HCT116 (cell line): ENCODE measurements at regions not wholly inside any gene's neighbourhood (a gene's known extent, or its start where the extent isn't known, plus 50 kb on each side); places are given as distances from the start of the nearest gene placed in this dataset.

Experiments
- ATAC-seq: fragments of 200-7000 bp; cut with Tn5 transposase; 2 replicates; pipeline ENCODE4 v1.9.1; 2020; ENCODE audit warnings: mild to moderate bottlenecking, moderate library complexity
- BruUV-seq: library from RNA; stranded (reverse); fragments of 400-500 nt; replicated peaks from 2 replicates; lab custom pipeline; 2021; lab: Mats Ljungman, UMichigan
- CTCF ChIA-PET: fragments of 300-600 bp; sonication (Branson Sonifier 250); formaldehyde crosslinking; loops from one replicate; lab custom pipeline; 2021; ENCODE audit warnings: antibody characterized with exemption; lab: Charles Lee
- POLR2A ChIA-PET: fragments of 300-600, 350-600 bp; sonication (Branson Sonifier 250); formaldehyde crosslinking; loops from one replicate; lab custom pipeline; 2021; ENCODE audit warnings: antibody characterized with exemption; lab: Charles Lee
- RAD21 ChIA-PET, 2 experiments: fragments of 300-600 bp; sonication (Branson Sonifier 250); formaldehyde crosslinking; loops; one replicate each; lab custom pipeline; 2023; ENCODE audit warnings: low total read pairs in 2 of 2; ENCODE audit not compliant: uncharacterized antibody in 2 of 2, unreplicated experiment in 2 of 2, low non-redundant PET in 1 of 2; lab: Charles Lee
- DNase-seq: peaks from one replicate; pipeline ENCODE4 v3.0.0-alpha.2; 2010; ENCODE audit warnings: low read depth, low spot score
- H2AFZ ChIP-seq: fragments of 200-600 bp; shearing (Covaris generic), sonication (generic); 2 replicates; pipeline ENCODE4 v1.6.1; 2017; ENCODE audit warnings: low read depth, mixed run types, mixed read lengths, antibody characterized with exemption, low read length; ENCODE audit not compliant: poor library complexity, severe bottlenecking
- H3K27ac ChIP-seq: 2 replicates; pipeline ENCODE4 v1.5.1; 2012; ENCODE audit warnings: low read depth, low read length
- H3K27me3 ChIP-seq: fragments of 200-600 bp; sonication (generic); 2 replicates; pipeline ENCODE4 v1.6.1; 2016; ENCODE audit warnings: mixed run types, low read length, mixed read lengths; ENCODE audit not compliant: insufficient read depth
- H3K36me3 ChIP-seq, 2 experiments: fragments of 200-500 bp in 1 of 2; fragments of 200-600 bp in 1 of 2; sonication (Bioruptor generic) in 1 of 2; sonication (generic) in 1 of 2; 2 replicates each; pipeline versions ENCODE4 v1.5.1 to v1.6.1; 2014 to 2016; ENCODE audit warnings: low read length in 2 of 2, inconsistent platforms in 1 of 2, mixed read lengths in 1 of 2, mixed run types in 1 of 2; ENCODE audit not compliant: insufficient read depth in 2 of 2, control insufficient read depth in 1 of 2
- H3K4me1 ChIP-seq, 2 experiments: fragments of 200-600 bp in 1 of 2; sonication (generic) in 1 of 2; 2 replicates each; pipeline versions ENCODE4 v1.5.1 to v1.6.1; 2012 to 2017; ENCODE audit warnings: low read length in 2 of 2, inconsistent platforms in 1 of 2, mild to moderate bottlenecking in 1 of 2, mixed read lengths in 1 of 2, mixed run types in 1 of 2, moderate library complexity in 1 of 2; ENCODE audit not compliant: insufficient read depth in 2 of 2, control insufficient read depth in 1 of 2
- H3K4me2 ChIP-seq: fragments of 200-600 bp; sonication (generic); 2 replicates; pipeline ENCODE4 v1.6.1; 2017; ENCODE audit warnings: mixed run types, low read length, mixed read lengths
- H3K4me3 ChIP-seq, 2 experiments: fragments of 200-600 bp in 1 of 2; sonication (generic) in 1 of 2; replicated peaks in 1 of 2; 2 replicates each; pipeline ENCODE4 v1.5.1; 2011 to 2016; ENCODE audit warnings: low read length in 2 of 2, control low read depth in 1 of 2, low read depth in 1 of 2, mild to moderate bottlenecking in 1 of 2, mixed read lengths in 1 of 2, mixed run types in 1 of 2
- H3K79me2 ChIP-seq: fragments of 200-600 bp; sonication (generic); 2 replicates; pipeline ENCODE4 v1.6.1; 2017; ENCODE audit warnings: mild to moderate bottlenecking, mixed run types, low read length, moderate library complexity, mixed read lengths; ENCODE audit not compliant: insufficient read depth
- H3K9ac ChIP-seq: fragments of 200-600 bp; sonication (generic); 2 replicates; pipeline ENCODE4 v1.6.1; 2016; ENCODE audit warnings: low read length, mixed read lengths
- H3K9me2 ChIP-seq: fragments of 200-600 bp; sonication (generic), shearing (Covaris generic); 2 replicates; pipeline ENCODE4 v1.6.1; 2017; ENCODE audit warnings: mixed run types, mild to moderate bottlenecking, moderate library complexity; ENCODE audit not compliant: insufficient read depth
- H3K9me3 ChIP-seq, 2 experiments: fragments of 200-500 bp in 1 of 2; fragments of 200-600 bp in 1 of 2; sonication (Bioruptor generic) in 1 of 2; sonication (generic) in 1 of 2; 2 replicates each; pipeline ENCODE4 v1.6.1; 2014 to 2017; ENCODE audit warnings: low read length in 2 of 2, mixed read lengths in 2 of 2, inconsistent platforms in 1 of 2, low read depth in 1 of 2, mild to moderate bottlenecking in 1 of 2, mixed run types in 1 of 2, moderate library complexity in 1 of 2; ENCODE audit not compliant: control insufficient read depth in 1 of 2, insufficient read depth in 1 of 2
- H4K20me1 ChIP-seq: fragments of 200-600 bp; sonication (generic), shearing (Covaris generic); 2 replicates; pipeline ENCODE4 v1.6.1; 2017; ENCODE audit warnings: mixed run types, mild to moderate bottlenecking, moderate library complexity; ENCODE audit not compliant: insufficient read depth
- ATF3 ChIP-seq: IDR thresholded peaks from 2 replicates; pipeline ENCODE4 v1.6.1; 2012
- CBX3 ChIP-seq: IDR thresholded peaks from 2 replicates; pipeline ENCODE4 v1.6.1; 2012; ENCODE audit warnings: low read depth
- CEBPB ChIP-seq: IDR thresholded peaks from 2 replicates; pipeline ENCODE4 v1.6.1; 2012; ENCODE audit warnings: low read depth
- EGR1 ChIP-seq: IDR thresholded peaks from 2 replicates; pipeline ENCODE4 v1.6.1; 2012; ENCODE audit warnings: low read depth
- ELF1 ChIP-seq: IDR thresholded peaks from 2 replicates; pipeline ENCODE4 v1.6.1; 2012; ENCODE audit warnings: low read depth, borderline replicate concordance
- EZH2 ChIP-seq: fragments of 200-600 bp; sonication (generic); IDR thresholded peaks from 2 replicates; pipeline ENCODE4 v1.6.1; 2017; ENCODE audit warnings: antibody characterized with exemption, mixed run types
- FOSL1 ChIP-seq: IDR thresholded peaks from 2 replicates; pipeline ENCODE4 v1.6.1; 2012; ENCODE audit warnings: low read depth
- POLR2A ChIP-seq: IDR thresholded peaks from 2 replicates; pipeline ENCODE4 v1.7.0; 2011; ENCODE audit warnings: borderline replicate concordance; ENCODE audit not compliant: insufficient read depth, insufficient read length; ENCODE audit errors: extremely low read depth
- POLR2AphosphoS5 ChIP-seq: IDR thresholded peaks from 2 replicates; pipeline ENCODE4 v1.6.1; 2011; ENCODE audit warnings: mild to moderate bottlenecking, low read depth, low read length, moderate library complexity
- RAD21 ChIP-seq: IDR thresholded peaks from 2 replicates; pipeline ENCODE4 v1.6.1; 2012; ENCODE audit warnings: low read depth, mild to moderate bottlenecking
- SIN3A ChIP-seq: IDR thresholded peaks from 2 replicates; pipeline ENCODE4 v1.6.1; 2012; ENCODE audit warnings: low read depth
- SP1 ChIP-seq: IDR thresholded peaks from 2 replicates; pipeline ENCODE4 v1.6.1; 2012; ENCODE audit warnings: low read depth
- SRF ChIP-seq: IDR thresholded peaks from 2 replicates; pipeline ENCODE4 v1.6.1; 2012; ENCODE audit warnings: low read depth
- TCF7L2 ChIP-seq: IDR thresholded peaks from 2 replicates; pipeline ENCODE4 v1.7.0; 2011; ENCODE audit warnings: borderline replicate concordance, inconsistent platforms; ENCODE audit not compliant: insufficient read depth, insufficient read length; ENCODE audit errors: extremely low read depth
- YY1 ChIP-seq: IDR thresholded peaks from 2 replicates; pipeline ENCODE4 v1.6.1; 2011; ENCODE audit warnings: low read length, low read depth, moderate library complexity, mild to moderate bottlenecking; ENCODE audit not compliant: insufficient replicate concordance; ENCODE audit errors: extremely low read depth
- ZFX ChIP-seq: fragments of 450-650 bp; IDR thresholded peaks from 2 replicates; pipeline ENCODE4 v1.6.1; 2017
- ZNF274 ChIP-seq: fragments of 200-500 bp; sonication (Bioruptor generic); IDR thresholded peaks from 2 replicates; pipeline ENCODE4 v1.6.1; 2014; ENCODE audit warnings: mild to moderate bottlenecking, low read depth, low read length, inconsistent platforms
- intact Hi-C: fragments of 100-400 bp; cut with micrococcal nuclease; formaldehyde crosslinking; loops from 2 replicates; pipeline ENCODE4 v1.10.0; 2022
- TF ChIP-seq, protein P1 (sequence below): IDR thresholded peaks from 2 replicates; pipeline ENCODE4 v1.6.1; 2012; ENCODE audit warnings: low read depth
- TF ChIP-seq, protein P2 (sequence below): IDR thresholded peaks from 2 replicates; pipeline ENCODE4 v1.6.1; 2012

- Histone ChIP-seq H2AFZ (no peak overlapping the region), H3K9me3 (peaks cover 7 to 15% of the 10 kb centered on the region in 2 experiments; a peak in 2 of 4 replicates), H4K20me1 (no peaks in the 10 kb centered on the region), H3K4me1 (no peaks in the 10 kb centered on the region), H3K9me2 (no peaks in the 10 kb centered on the region), H3K36me3 (no peaks in the 10 kb centered on the region), H3K4me2 (no peak overlapping the region), H3K27me3 (no peaks in the 10 kb centered on the region), H3K79me2 (no peaks in the 10 kb centered on the region), H3K27ac (no peak overlapping the region), H3K9ac (no peak overlapping the region), H3K4me3 (no peak overlapping the region)
- CTCF ChIA-PET, result no interaction called here
- TF ChIP-seq FOSL1, result no peak
- TF ChIP-seq ZNF274, result no peak
- TF ChIP-seq ZFX, result no peak
- TF ChIP-seq POLR2A, result no peak
- TF ChIP-seq ATF3, result no peak
- no peak for DNase-seq
- ATAC-seq, result no peak
- POLR2A ChIA-PET, result no interaction called here
- BruUV-seq, result no TSS peak
- RAD21 ChIA-PET, result no interaction called here
- intact Hi-C loops, result no loop called here
Measured at GRCh38 chr1:104807590-104807989, 1057.9 kb downstream of the AMY1C start.

- CTCF ChIA-PET, result no interaction called here
- no peaks in the 10 kb centered on the region for H3K36me3 ChIP-seq
- H3K79me2 ChIP-seq, result no peaks in the 10 kb centered on the region
- TF ChIP-seq ELF1 (no peak), EGR1 (no peak), ZNF274 (no peak), CEBPB (no peak), POLR2AphosphoS5 (no peak), RAD21 (no peak), SIN3A (no peak), CBX3 (no peak), TCF7L2 (no peak), ATF3 (no peak), SP1 (no peak), YY1 (no peak), EZH2 (no peak), ZFX (no peak), SRF (no peak)
- TF ChIP-seq, protein P1, sequence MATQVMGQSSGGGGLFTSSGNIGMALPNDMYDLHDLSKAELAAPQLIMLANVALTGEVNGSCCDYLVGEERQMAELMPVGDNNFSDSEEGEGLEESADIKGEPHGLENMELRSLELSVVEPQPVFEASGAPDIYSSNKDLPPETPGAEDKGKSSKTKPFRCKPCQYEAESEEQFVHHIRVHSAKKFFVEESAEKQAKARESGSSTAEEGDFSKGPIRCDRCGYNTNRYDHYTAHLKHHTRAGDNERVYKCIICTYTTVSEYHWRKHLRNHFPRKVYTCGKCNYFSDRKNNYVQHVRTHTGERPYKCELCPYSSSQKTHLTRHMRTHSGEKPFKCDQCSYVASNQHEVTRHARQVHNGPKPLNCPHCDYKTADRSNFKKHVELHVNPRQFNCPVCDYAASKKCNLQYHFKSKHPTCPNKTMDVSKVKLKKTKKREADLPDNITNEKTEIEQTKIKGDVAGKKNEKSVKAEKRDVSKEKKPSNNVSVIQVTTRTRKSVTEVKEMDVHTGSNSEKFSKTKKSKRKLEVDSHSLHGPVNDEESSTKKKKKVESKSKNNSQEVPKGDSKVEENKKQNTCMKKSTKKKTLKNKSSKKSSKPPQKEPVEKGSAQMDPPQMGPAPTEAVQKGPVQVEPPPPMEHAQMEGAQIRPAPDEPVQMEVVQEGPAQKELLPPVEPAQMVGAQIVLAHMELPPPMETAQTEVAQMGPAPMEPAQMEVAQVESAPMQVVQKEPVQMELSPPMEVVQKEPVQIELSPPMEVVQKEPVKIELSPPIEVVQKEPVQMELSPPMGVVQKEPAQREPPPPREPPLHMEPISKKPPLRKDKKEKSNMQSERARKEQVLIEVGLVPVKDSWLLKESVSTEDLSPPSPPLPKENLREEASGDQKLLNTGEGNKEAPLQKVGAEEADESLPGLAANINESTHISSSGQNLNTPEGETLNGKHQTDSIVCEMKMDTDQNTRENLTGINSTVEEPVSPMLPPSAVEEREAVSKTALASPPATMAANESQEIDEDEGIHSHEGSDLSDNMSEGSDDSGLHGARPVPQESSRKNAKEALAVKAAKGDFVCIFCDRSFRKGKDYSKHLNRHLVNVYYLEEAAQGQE, result no peak
- TF ChIP-seq, protein P2, sequence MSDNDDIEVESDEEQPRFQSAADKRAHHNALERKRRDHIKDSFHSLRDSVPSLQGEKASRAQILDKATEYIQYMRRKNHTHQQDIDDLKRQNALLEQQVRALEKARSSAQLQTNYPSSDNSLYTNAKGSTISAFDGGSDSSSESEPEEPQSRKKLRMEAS, result no peak
- no peak overlapping the region for H3K4me3 ChIP-seq
- POLR2A ChIA-PET, result no interaction called here
- no TSS peak for BruUV-seq
- no peak overlapping the region for H3K9ac ChIP-seq
- H3K27ac ChIP-seq, result no peak overlapping the region
- H3K4me2 ChIP-seq, result no peak overlapping the region
- no peak overlapping the region for H2AFZ ChIP-seq
- H3K27me3 ChIP-seq, result no peaks in the 10 kb centered on the region
- intact Hi-C loops, result no loop called here
- H4K20me1 ChIP-seq, result no peaks in the 10 kb centered on the region
- H3K9me2 ChIP-seq, result no peaks in the 10 kb centered on the region
- no peaks in the 10 kb centered on the region for H3K4me1 ChIP-seq
- no peak for DNase-seq
- RAD21 ChIA-PET, result no interaction called here
- ATAC-seq, result no peak
- H3K9me3 ChIP-seq, result peaks cover 3 to 5% of the 10 kb centered on the region in 2 experiments; a peak in 1 of 4 replicates
Measured at GRCh38 chr1:104825401-104825800, 1075.7 kb downstream of the AMY1C start.
